Breast epithelium (tissue), 4 donors: ENCODE measurements at regions not wholly inside any gene's neighbourhood (a gene's known extent, or its start where the extent isn't known, plus 50 kb on each side); places are given as distances from the start of the nearest gene placed in this dataset.

Source experiments
- DNase-seq, 2 donors: peaks; one replicate each; pipeline ENCODE4 v3.0.0-alpha.2; 2019; ENCODE audit warnings: low spot score in 2 of 2
- H3K27ac ChIP-seq, 2 donors: fragments of 200-600 bp; sonication (generic) in 1 of 2; one replicate each; pipeline ENCODE4 v1.5.1; 2016 to 2019; ENCODE audit warnings: mild to moderate bottlenecking in 1 of 2
- H3K27me3 ChIP-seq, 2 donors: fragments of 200-600 bp; sonication (generic) in 1 of 2; one replicate each; pipeline versions ENCODE4 v1.5.1 to v1.6.0; 2017 to 2019; ENCODE audit warnings: control low read depth in 1 of 2, mild to moderate bottlenecking in 1 of 2
- H3K36me3 ChIP-seq: fragments of 200-600 bp; one replicate; pipeline ENCODE4 v1.5.1; 2019
- H3K4me1 ChIP-seq, 2 donors: fragments of 200-600 bp; sonication (generic); one replicate each; pipeline ENCODE4 v1.5.1; 2016 to 2019; ENCODE audit warnings: control low read depth in 1 of 2
- H3K4me3 ChIP-seq, 3 donors: fragments of 200-600 bp; sonication (generic); 1 replicate in 2 of 3; 2 replicates in 1 of 3; pipeline ENCODE4 v1.5.1; 2016 to 2019; ENCODE audit warnings: mild to moderate bottlenecking in 3 of 3, moderate library complexity in 2 of 3
- H3K9me3 ChIP-seq, 2 donors: fragments of 200-600 bp; sonication (generic) in 1 of 2; one replicate each; pipeline ENCODE4 v1.5.1; 2016 to 2019; ENCODE audit warnings: control low read depth in 1 of 2
- POLR2A ChIP-seq: fragments of 450-650 bp; IDR thresholded peaks from one replicate; pipeline ENCODE4 v1.6.1; 2016; ENCODE audit warnings: antibody characterized with exemption, mild to moderate bottlenecking, moderate library complexity
- POLR2AphosphoS5 ChIP-seq, 3 donors: sonication (generic); formaldehyde crosslinking; IDR thresholded peaks; one replicate each; pipeline ENCODE4 v1.6.1; 2017; ENCODE audit warnings: antibody characterized with exemption in 3 of 3
- intact Hi-C: fragments of 100-400 bp; cut with DNase I; formaldehyde crosslinking; loops from one replicate; pipeline ENCODE4 v1.15.1; 2023; ENCODE audit warnings: low total_unique reads
- TF ChIP-seq, protein P1 (sequence below), 3 donors: fragments of 450-650 bp; IDR thresholded peaks; one replicate each; pipeline ENCODE4 v1.5.1; 2016 to 2017; ENCODE audit warnings: antibody characterized with exemption in 3 of 3, mild to moderate bottlenecking in 3 of 3, moderate library complexity in 3 of 3

DNA sequence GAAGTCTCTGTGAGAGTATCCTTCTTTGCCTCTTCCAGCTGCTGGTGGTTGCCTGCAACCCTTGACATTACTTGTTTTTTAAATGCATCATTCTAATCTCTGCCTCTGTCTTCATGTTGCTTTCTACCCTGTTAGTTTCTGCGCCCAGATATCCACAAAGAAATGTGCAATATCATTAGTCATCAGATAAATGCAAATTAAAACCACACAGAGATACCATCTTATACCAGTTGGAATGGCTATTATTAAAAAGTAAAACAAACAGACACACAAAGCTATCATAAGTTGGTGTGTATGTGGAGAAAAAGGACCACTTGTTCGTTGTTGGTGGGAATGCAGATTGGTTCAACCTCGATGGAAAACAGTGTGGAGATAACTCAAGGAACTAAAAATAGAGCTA lies 517.4 kb downstream of the FAT4 start:
- no peaks in the 10 kb centered on the region for H3K4me1 ChIP-seq
- H3K9me3 ChIP-seq: no peaks in the 10 kb centered on the region
- H3K36me3 ChIP-seq: no peaks in the 10 kb centered on the region
- no peak for DNase-seq
- no peak overlapping the region for H3K27ac ChIP-seq
- no peaks in the 10 kb centered on the region for H3K27me3 ChIP-seq
- TF ChIP-seq POLR2A (no peak), POLR2AphosphoS5 (IDR thresholded peaks at IDR 0.05) (no peak)
- TF ChIP-seq, protein P1, sequence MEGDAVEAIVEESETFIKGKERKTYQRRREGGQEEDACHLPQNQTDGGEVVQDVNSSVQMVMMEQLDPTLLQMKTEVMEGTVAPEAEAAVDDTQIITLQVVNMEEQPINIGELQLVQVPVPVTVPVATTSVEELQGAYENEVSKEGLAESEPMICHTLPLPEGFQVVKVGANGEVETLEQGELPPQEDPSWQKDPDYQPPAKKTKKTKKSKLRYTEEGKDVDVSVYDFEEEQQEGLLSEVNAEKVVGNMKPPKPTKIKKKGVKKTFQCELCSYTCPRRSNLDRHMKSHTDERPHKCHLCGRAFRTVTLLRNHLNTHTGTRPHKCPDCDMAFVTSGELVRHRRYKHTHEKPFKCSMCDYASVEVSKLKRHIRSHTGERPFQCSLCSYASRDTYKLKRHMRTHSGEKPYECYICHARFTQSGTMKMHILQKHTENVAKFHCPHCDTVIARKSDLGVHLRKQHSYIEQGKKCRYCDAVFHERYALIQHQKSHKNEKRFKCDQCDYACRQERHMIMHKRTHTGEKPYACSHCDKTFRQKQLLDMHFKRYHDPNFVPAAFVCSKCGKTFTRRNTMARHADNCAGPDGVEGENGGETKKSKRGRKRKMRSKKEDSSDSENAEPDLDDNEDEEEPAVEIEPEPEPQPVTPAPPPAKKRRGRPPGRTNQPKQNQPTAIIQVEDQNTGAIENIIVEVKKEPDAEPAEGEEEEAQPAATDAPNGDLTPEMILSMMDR (IDR thresholded peaks at IDR 0.05): no peak
- intact Hi-C loops: loop anchor here (5.0 kb wide), 1 partner anchor 750 kb away; no protein-coding TSS in a partner anchor
- no peak overlapping the region for H3K4me3 ChIP-seq

DNA sequence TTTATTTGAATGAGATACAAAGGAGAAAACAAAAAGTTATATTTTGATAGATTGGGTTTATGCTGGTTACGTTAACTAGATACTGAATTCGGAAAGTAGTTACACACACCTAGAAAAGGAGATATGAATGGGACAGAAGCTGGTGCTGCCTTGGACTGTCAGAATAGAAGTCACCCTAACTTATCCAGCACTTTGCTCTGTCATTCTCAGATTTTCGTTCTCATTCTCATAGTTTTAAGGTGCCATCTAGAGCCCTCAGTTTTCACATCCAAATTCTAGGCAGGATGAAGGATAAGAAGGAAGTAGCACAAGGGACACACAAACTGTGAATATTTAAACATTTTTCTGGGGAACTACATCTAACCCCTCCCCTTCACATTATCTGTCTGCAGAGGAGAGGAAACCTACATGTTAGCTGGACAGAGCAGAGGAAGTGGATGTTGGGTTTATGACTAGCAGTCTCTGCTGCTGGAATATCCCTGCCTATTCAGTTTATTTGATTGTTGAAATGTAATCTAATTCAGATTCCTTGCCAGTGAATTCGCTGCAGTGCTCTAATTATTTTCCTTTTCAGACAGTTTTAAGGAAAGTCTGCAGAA lies 521.9 kb downstream of the FAT4 start:
- no peaks in the 10 kb centered on the region for H3K9me3 ChIP-seq
- H3K4me3 ChIP-seq: no peak overlapping the region
- no peak overlapping the region for H3K27ac ChIP-seq
- H3K36me3 ChIP-seq: no peaks in the 10 kb centered on the region
- intact Hi-C loops: no loop called here
- no peaks in the 10 kb centered on the region for H3K4me1 ChIP-seq
- no peak for DNase-seq
- no peaks in the 10 kb centered on the region for H3K27me3 ChIP-seq
- TF ChIP-seq, protein P1 (IDR thresholded peaks at IDR 0.05): no peak
- TF ChIP-seq POLR2AphosphoS5 (IDR thresholded peaks at IDR 0.05): no peak
- no peak for TF ChIP-seq POLR2A

DNA sequence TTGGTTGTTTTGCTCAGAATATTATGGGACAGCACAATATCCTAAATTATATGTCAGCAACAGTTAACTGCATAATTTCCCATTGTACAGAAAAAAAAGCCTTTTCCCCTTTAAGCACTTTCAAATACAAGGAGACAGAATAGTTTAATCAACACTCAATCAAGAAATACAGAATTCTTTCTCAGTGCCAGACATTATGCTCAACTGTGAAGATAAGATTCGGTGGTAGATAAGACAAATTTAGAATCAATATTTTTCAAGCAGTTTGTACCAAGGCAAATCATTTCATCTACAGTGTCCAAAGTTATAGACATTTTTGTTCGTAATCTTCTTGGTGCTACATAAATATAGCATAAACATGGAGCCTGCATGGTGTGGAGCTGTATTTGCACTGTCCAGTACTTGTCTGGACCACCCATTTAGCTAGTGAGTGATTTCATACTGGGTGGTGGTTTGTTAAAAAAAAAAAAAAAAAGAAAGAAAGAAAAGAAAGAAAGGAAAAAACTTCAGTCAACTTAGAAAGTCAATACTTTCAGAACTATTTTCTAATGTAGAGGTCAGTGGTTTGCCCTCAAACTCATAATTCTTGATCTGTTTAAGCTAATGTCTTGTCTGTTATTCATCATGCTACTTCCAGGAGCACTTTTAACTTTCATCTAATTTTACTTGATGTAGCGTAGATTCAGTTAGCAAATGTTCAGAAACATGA lies 522.9 kb downstream of the FAT4 start:
- intact Hi-C loops: no loop called here
- H3K27me3 ChIP-seq: no peaks in the 10 kb centered on the region
- H3K4me1 ChIP-seq: no peaks in the 10 kb centered on the region
- TF ChIP-seq POLR2A (no peak), POLR2AphosphoS5 (IDR thresholded peaks at IDR 0.05) (no peak)
- TF ChIP-seq, protein P1 (IDR thresholded peaks at IDR 0.05): no peak
- H3K36me3 ChIP-seq: no peaks in the 10 kb centered on the region
- H3K27ac ChIP-seq: no peak overlapping the region
- no peak for DNase-seq
- no peak overlapping the region for H3K4me3 ChIP-seq
- no peaks in the 10 kb centered on the region for H3K9me3 ChIP-seq

DNA sequence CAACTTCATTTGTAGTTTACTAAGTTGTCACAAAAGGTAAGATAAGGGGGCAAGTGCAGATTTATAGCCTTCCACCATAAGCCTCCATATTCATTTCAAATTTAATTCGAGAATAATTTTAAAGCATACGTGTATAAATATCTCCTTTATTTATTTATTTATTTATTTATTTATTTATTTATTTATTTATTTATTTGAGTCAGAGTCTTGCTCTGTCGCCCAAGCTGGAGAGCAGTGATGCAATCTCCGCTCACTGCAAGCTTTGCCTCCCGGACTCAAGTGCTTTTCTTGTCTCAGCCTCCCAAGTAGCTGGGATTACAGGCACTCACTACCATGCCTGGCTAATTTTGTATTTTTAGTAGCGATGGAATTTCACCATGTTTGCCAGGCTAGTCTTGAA lies 523.4 kb downstream of the FAT4 start:
- Histone ChIP-seq H3K36me3 (no peaks in the 10 kb centered on the region), H3K9me3 (no peaks in the 10 kb centered on the region), H3K4me1 (no peaks in the 10 kb centered on the region), H3K4me3 (no peak overlapping the region), H3K27me3 (no peaks in the 10 kb centered on the region), H3K27ac (no peak overlapping the region)
- DNase-seq: no peak
- TF ChIP-seq POLR2A (no peak), POLR2AphosphoS5 (IDR thresholded peaks at IDR 0.05) (no peak)
- TF ChIP-seq, protein P1 (IDR thresholded peaks at IDR 0.05): no peak
- intact Hi-C loops: no loop called here

DNA sequence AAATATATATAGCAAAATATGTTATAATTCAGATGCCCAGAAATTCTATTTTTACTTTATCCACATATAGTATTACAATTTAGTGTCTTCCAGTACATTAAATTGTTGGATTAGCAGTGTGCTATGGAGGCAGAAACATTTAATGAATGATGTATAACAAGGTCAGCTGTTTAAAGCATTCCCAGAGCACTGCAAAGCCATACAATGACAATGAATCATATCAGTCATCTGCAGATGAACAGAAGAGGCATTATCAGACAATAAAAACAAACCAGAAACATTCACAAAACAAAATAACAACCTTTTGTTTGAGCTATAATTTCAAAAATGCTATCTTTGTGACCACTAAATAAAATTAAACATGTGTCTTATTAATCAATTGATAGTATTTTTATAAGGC lies 524.2 kb downstream of the FAT4 start:
- Histone ChIP-seq H3K36me3 (no peaks in the 10 kb centered on the region), H3K9me3 (no peaks in the 10 kb centered on the region), H3K4me1 (no peaks in the 10 kb centered on the region), H3K27ac (no peak overlapping the region), H3K27me3 (no peaks in the 10 kb centered on the region), H3K4me3 (no peak overlapping the region)
- intact Hi-C loops: no loop called here
- TF ChIP-seq POLR2AphosphoS5 (IDR thresholded peaks at IDR 0.05): no peak
- TF ChIP-seq, protein P1 (IDR thresholded peaks at IDR 0.05): no peak
- no peak for TF ChIP-seq POLR2A
- DNase-seq: no peak
